H9 (cell line): ENCODE measurements at regions not wholly inside any gene's neighbourhood (a gene's known extent, or its start where the extent isn't known, plus 50 kb on each side); places are given as distances from the start of the nearest gene placed in this dataset.
"Not testable (repeated sequence)": the region's sequence is repeated elsewhere in the genome, so short reads cannot be mapped to it uniquely, and the experiment has no call there.

ENCODE experiments used
- DNase-seq: peaks from one replicate; pipeline ENCODE4 v3.0.0-alpha.2; 2017
- H2AFZ ChIP-seq: one replicate; pipeline ENCODE4 v1.6.1; 2013; ENCODE audit warnings: mild to moderate bottlenecking, low read length, control low read depth, moderate library complexity
- H2AK5ac ChIP-seq: 2 replicates; pipeline ENCODE4 v1.6.1; 2013; ENCODE audit warnings: low read length, control low read depth, mixed read lengths; ENCODE audit not compliant: insufficient read length
- H2BK120ac ChIP-seq: one replicate; pipeline ENCODE4 v1.6.1; 2013; ENCODE audit warnings: low read depth, mild to moderate bottlenecking, low read length, control low read depth, inconsistent platforms; ENCODE audit not compliant: poor library complexity, severe bottlenecking
- H2BK12ac ChIP-seq: 2 replicates; pipeline ENCODE4 v1.6.1; 2013; ENCODE audit warnings: low read length, control low read depth, mixed read lengths, low read depth; ENCODE audit not compliant: insufficient read length
- H2BK15ac ChIP-seq: 2 replicates; pipeline ENCODE4 v1.6.1; 2013; ENCODE audit warnings: low read depth, low read length, control low read depth
- H2BK20ac ChIP-seq: one replicate; pipeline ENCODE4 v1.6.1; 2013; ENCODE audit warnings: low read depth, mild to moderate bottlenecking, low read length, control low read depth, inconsistent platforms; ENCODE audit not compliant: poor library complexity, severe bottlenecking
- H2BK5ac ChIP-seq: 2 replicates; pipeline ENCODE4 v1.6.1; 2013; ENCODE audit warnings: low read length, control low read depth, mixed read lengths; ENCODE audit not compliant: insufficient read length
- H3K14ac ChIP-seq: 2 replicates; pipeline ENCODE4 v1.6.1; 2013; ENCODE audit warnings: low read length, control low read depth; ENCODE audit not compliant: insufficient read depth
- H3K18ac ChIP-seq: 2 replicates; pipeline ENCODE4 v1.6.1; 2013; ENCODE audit warnings: low read depth, mild to moderate bottlenecking, mixed read lengths, low read length, control low read depth; ENCODE audit not compliant: insufficient read length
- H3K23ac ChIP-seq: 2 replicates; pipeline ENCODE4 v1.6.1; 2013; ENCODE audit warnings: low read length, control low read depth, mixed read lengths, low read depth; ENCODE audit not compliant: insufficient read length
- H3K23me2 ChIP-seq: 2 replicates; pipeline ENCODE4 v1.6.1; 2013; ENCODE audit warnings: low read depth, mild to moderate bottlenecking, mixed read lengths, low read length, control low read depth; ENCODE audit not compliant: insufficient read length, poor library complexity, severe bottlenecking
- H3K27ac ChIP-seq: 2 replicates; pipeline ENCODE4 v1.5.1; 2013; ENCODE audit warnings: low read length, control low read depth, mixed read lengths, low read depth; ENCODE audit not compliant: insufficient read length
- H3K27me3 ChIP-seq: 2 replicates; pipeline ENCODE4 v1.6.1; 2013; ENCODE audit warnings: low read length, control low read depth, inconsistent platforms; ENCODE audit not compliant: insufficient read depth
- H3K4ac ChIP-seq: 2 replicates; pipeline ENCODE4 v1.6.1; 2013; ENCODE audit warnings: low read depth, mild to moderate bottlenecking, control low read depth, inconsistent platforms, low read length, moderate library complexity
- H3K4me1 ChIP-seq: 2 replicates; pipeline ENCODE4 v1.6.1; 2013; ENCODE audit warnings: low read length, control low read depth, inconsistent platforms; ENCODE audit not compliant: insufficient read depth
- H3K4me2 ChIP-seq: 2 replicates; pipeline ENCODE4 v1.6.1; 2013; ENCODE audit warnings: low read length, control low read depth, mixed read lengths; ENCODE audit not compliant: insufficient read length, insufficient read depth
- H3K56ac ChIP-seq: 2 replicates; pipeline ENCODE4 v1.6.1; 2013; ENCODE audit warnings: low read depth, mild to moderate bottlenecking, mixed read lengths, low read length, control low read depth; ENCODE audit not compliant: insufficient read length
- H3K79me1 ChIP-seq: 2 replicates; pipeline ENCODE4 v1.6.1; 2013; ENCODE audit warnings: low read depth, mild to moderate bottlenecking, moderate library complexity, low read length, control low read depth, inconsistent platforms; ENCODE audit not compliant: insufficient read depth, poor library complexity, severe bottlenecking
- H3K79me2 ChIP-seq: 2 replicates; pipeline ENCODE4 v1.6.1; 2013; ENCODE audit warnings: low read length, control low read depth, inconsistent platforms; ENCODE audit not compliant: insufficient read depth
- H3K9ac ChIP-seq: 2 replicates; pipeline ENCODE4 v1.6.1; 2013; ENCODE audit warnings: low read length, control low read depth, mixed read lengths; ENCODE audit not compliant: insufficient read length; ENCODE audit errors: extremely low read depth
- H3K9me3 ChIP-seq: one replicate; pipeline ENCODE4 v1.6.1; 2013; ENCODE audit warnings: low read depth, low read length, inconsistent platforms; ENCODE audit not compliant: control insufficient read depth
- H3T11ph ChIP-seq: one replicate; pipeline ENCODE4 v1.6.1; 2013; ENCODE audit warnings: mild to moderate bottlenecking, low read length, control low read depth, inconsistent platforms
- H4K20me1 ChIP-seq: one replicate; pipeline ENCODE4 v1.6.1; 2013; ENCODE audit not compliant: control insufficient read depth, insufficient read length, insufficient read depth
- H4K5ac ChIP-seq: 2 replicates; pipeline ENCODE4 v1.6.1; 2013; ENCODE audit warnings: low read depth, mild to moderate bottlenecking, mixed read lengths, low read length, control low read depth; ENCODE audit not compliant: insufficient read length
- H4K8ac ChIP-seq: replicated peaks from 2 replicates; pipeline ENCODE4 v1.6.1; 2013; ENCODE audit warnings: low read length, control low read depth, mixed read lengths, low read depth; ENCODE audit not compliant: insufficient read length
- H4K91ac ChIP-seq: 2 replicates; pipeline ENCODE4 v1.6.1; 2013; ENCODE audit warnings: low read depth, mild to moderate bottlenecking, moderate library complexity, mixed read lengths, low read length, control low read depth; ENCODE audit not compliant: insufficient read length
- H3K27ac Mint-ChIP-seq, 3 experiments: 2 replicates in 2 of 3; 3 replicates in 1 of 3; pipeline ENCODE4 v1.8.0; 2020 to 2021; ENCODE audit warnings: mixed read lengths in 3 of 3, mild to moderate bottlenecking in 1 of 3, moderate library complexity in 1 of 3
- H3K27me3 Mint-ChIP-seq: 2 replicates; pipeline ENCODE4 v1.8.0; 2021; ENCODE audit warnings: low read depth, mild to moderate bottlenecking, moderate library complexity, mixed read lengths
- H3K36me3 Mint-ChIP-seq, 3 experiments: 2 replicates in 2 of 3; 3 replicates in 1 of 3; pipeline ENCODE4 v1.8.0; 2020 to 2021; ENCODE audit warnings: low read depth in 3 of 3, mixed read lengths in 3 of 3; ENCODE audit not compliant: insufficient read depth in 1 of 3
- H3K4me1 Mint-ChIP-seq, 2 experiments: 2 replicates each; pipeline ENCODE4 v1.8.0; 2020; ENCODE audit warnings: mixed read lengths in 2 of 2
- H3K4me3 Mint-ChIP-seq, 2 experiments: 2 replicates in 1 of 2; 3 replicates in 1 of 2; pipeline ENCODE4 v1.8.0; 2020 to 2021; ENCODE audit warnings: mild to moderate bottlenecking in 2 of 2, mixed read lengths in 2 of 2, moderate library complexity in 1 of 2
- H3K9me3 Mint-ChIP-seq, 2 experiments: 2 replicates in 1 of 2; 3 replicates in 1 of 2; pipeline ENCODE4 v1.8.0; 2020; ENCODE audit warnings: mild to moderate bottlenecking in 2 of 2, mixed read lengths in 2 of 2, moderate library complexity in 1 of 2
- WGBS: extraction: QIAGEN DNeasy Blood & Tissue Kit; methylation state at CpG from one replicate; pipeline ENCODE4 v1.1.7; 2013; ENCODE audit warnings: missing lambda C conversion rate, low lambda C conversion rate, mixed read lengths; ENCODE audit not compliant: insufficient read length; ENCODE audit errors: extremely low coverage; 5-methylcytosine and 5-hydroxymethylcytosine counted together

DNA sequence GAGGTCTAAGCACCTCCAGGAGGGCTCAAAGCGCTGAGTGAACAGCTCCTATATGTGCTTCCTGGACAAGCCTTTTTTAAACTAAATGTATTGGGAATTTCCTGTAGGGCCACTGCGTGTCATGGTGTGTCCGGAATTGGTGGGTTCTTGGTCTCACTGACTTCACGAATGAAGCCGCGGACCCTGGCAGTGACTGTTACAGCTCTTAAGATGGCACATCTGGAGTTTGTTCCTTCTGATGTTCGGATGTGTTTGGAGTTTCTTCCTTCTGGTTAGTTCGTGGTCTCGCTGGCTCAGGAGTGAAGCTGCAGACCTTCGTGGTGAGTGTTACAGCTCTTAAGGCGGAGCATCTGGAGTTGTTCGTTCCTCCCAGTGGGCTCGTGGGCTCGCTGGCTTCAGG is 51.2 kb upstream of the CXorf51A start:
- not testable (repeated sequence) for H3K27me3 ChIP-seq, H3K27me3 Mint-ChIP-seq, H4K8ac ChIP-seq, H4K91ac ChIP-seq, H3K18ac ChIP-seq, H4K5ac ChIP-seq, H3K23ac ChIP-seq, H3K4me1 Mint-ChIP-seq, H3K27ac Mint-ChIP-seq, H2BK120ac ChIP-seq, DNase-seq, H3K56ac ChIP-seq, H2AK5ac ChIP-seq, H3K79me2 ChIP-seq, H2AFZ ChIP-seq, H3K27ac ChIP-seq, H3K4me3 Mint-ChIP-seq, H2BK15ac ChIP-seq, H4K20me1 ChIP-seq, H2BK20ac ChIP-seq, H3T11ph ChIP-seq, H3K4ac ChIP-seq, H2BK5ac ChIP-seq, H3K9ac ChIP-seq, H3K23me2 ChIP-seq, H3K4me2 ChIP-seq, H3K14ac ChIP-seq, H3K4me1 ChIP-seq, H3K79me1 ChIP-seq, H2BK12ac ChIP-seq
- peaks cover 63 to 64% of the 10 kb centered on the region in 2 experiments for H3K9me3 Mint-ChIP-seq
- WGBS = no CpG with 5 or more reads among the region's 14 CpGs
- H3K36me3 Mint-ChIP-seq = peaks cover 2 to 14% (median 5%) of the 10 kb centered on the region in 3 experiments; a peak in 6 of 7 replicates
- H3K9me3 ChIP-seq = peaks cover 14% of the 10 kb centered on the region
